K562 (cell line): ENCODE measurements at regions not wholly inside any gene's neighbourhood (a gene's known extent, or its start where the extent isn't known, plus 50 kb on each side); places are given as distances from the start of the nearest gene placed in this dataset.
"Not testable (repeated sequence)": the region's sequence is repeated elsewhere in the genome, so short reads cannot be mapped to it uniquely, and the experiment has no call there.

ENCODE experiments used
- ATAC-seq: fragments of 200-7000 bp; cut with Tn5 transposase; 3 replicates; pipeline ENCODE4 v1.9.1; 2020; ENCODE audit warnings: moderate library complexity
- BruUV-seq: library from RNA; stranded (reverse); fragments of 400-500 nt; replicated peaks from 2 replicates; lab custom pipeline; 2021; lab: Mats Ljungman, UMichigan
- CTCF ChIA-PET: fragments of 300-600 bp; formaldehyde crosslinking; extraction: SDS; loops from one replicate; lab custom pipeline; 2021; ENCODE audit warnings: low intra/inter-chr PET ratio; lab: Yijun Ruan, JAX
- POLR2A ChIA-PET: fragments of 300-600, 350-650 bp; sonication (Branson Sonifier 250); formaldehyde crosslinking; extraction: SDS; loops from one replicate; lab custom pipeline; 2021; ENCODE audit warnings: antibody characterized with exemption, inconsistent platforms; lab: Yijun Ruan, JAX
- DNase-seq, 4 experiments: peaks; one replicate each; pipeline versions ENCODE4 v3.0.0 to v3.0.0-alpha.2; 2011 to 2018; ENCODE audit warnings: low spot score in 3 of 4, mixed read lengths in 3 of 4; ENCODE audit errors: extremely low read depth in 1 of 4
- FAIRE-seq: peaks from 2 replicates; lab custom pipeline; 2011; peaks lifted over from hg19 to GRCh38; lab: Jason Lieb, UNC
- H2AFZ ChIP-seq: 2 replicates; pipeline ENCODE4 v1.6.0; 2011; ENCODE audit warnings: low read depth, low read length, control low read depth, inconsistent platforms
- H3K27ac ChIP-seq: fragments of 200-600 bp; 3 replicates; pipeline ENCODE4 v1.8.0; 2011; ENCODE audit warnings: low read depth, mild to moderate bottlenecking, control low read depth, inconsistent platforms, low read length, moderate library complexity, mixed read lengths; ENCODE audit errors: extremely low read depth
- H3K27me3 ChIP-seq, 2 experiments: fragments of 300-600 bp in 1 of 2; 2 replicates in 1 of 2; 3 replicates in 1 of 2; pipeline versions ENCODE4 v1.6.0 to v1.8.0; 2011; ENCODE audit warnings: inconsistent platforms in 2 of 2, low read length in 2 of 2, mild to moderate bottlenecking in 1 of 2, mixed read lengths in 1 of 2, moderate library complexity in 1 of 2; ENCODE audit not compliant: control insufficient read depth in 2 of 2, insufficient read depth in 2 of 2
- H3K36me3 ChIP-seq: fragments of 300-600 bp; 3 replicates; pipeline ENCODE4 v1.8.0; 2011; ENCODE audit warnings: mild to moderate bottlenecking, low read length, inconsistent platforms; ENCODE audit not compliant: control insufficient read depth, insufficient read depth
- H3K4me1 ChIP-seq, 2 experiments: fragments of 200-600 bp in 1 of 2; replicated peaks in 1 of 2; 2 replicates in 1 of 2; 3 replicates in 1 of 2; pipeline versions ENCODE4 v1.5.1 to v1.8.0; 2011; ENCODE audit warnings: inconsistent platforms in 2 of 2, low read length in 2 of 2, mild to moderate bottlenecking in 1 of 2, mixed read lengths in 1 of 2, moderate library complexity in 1 of 2; ENCODE audit not compliant: control insufficient read depth in 2 of 2, insufficient read depth in 2 of 2
- H3K4me2 ChIP-seq: 2 replicates; pipeline ENCODE4 v1.6.1; 2011; ENCODE audit warnings: low read length, control low read depth, inconsistent platforms, mixed read lengths; ENCODE audit not compliant: insufficient read depth
- H3K4me3 ChIP-seq: fragments of 200-600 bp; sonication (generic), shearing (Covaris generic); 2 replicates; pipeline ENCODE4 v1.5.1; 2016; ENCODE audit warnings: control low read depth, inconsistent platforms
- H3K79me2 ChIP-seq: fragments of 200-600 bp; 3 replicates; pipeline ENCODE4 v1.8.0; 2011; ENCODE audit warnings: low read length, inconsistent platforms; ENCODE audit not compliant: control insufficient read depth, insufficient read depth
- H3K9ac ChIP-seq, 2 experiments: 2 replicates each; pipeline versions ENCODE4 v1.6.0 to v1.6.1; 2011; ENCODE audit warnings: low read depth in 2 of 2, low read length in 2 of 2, control low read depth in 1 of 2, inconsistent platforms in 1 of 2, mild to moderate bottlenecking in 1 of 2, mixed read lengths in 1 of 2; ENCODE audit not compliant: insufficient read depth in 1 of 2
- H3K9me1 ChIP-seq: one replicate; pipeline ENCODE4 v1.6.0; 2011; ENCODE audit warnings: inconsistent platforms, mild to moderate bottlenecking, low read length, moderate library complexity; ENCODE audit not compliant: control insufficient read depth, insufficient read depth
- H3K9me3 ChIP-seq: replicated peaks from 2 replicates; pipeline ENCODE4 v1.5.1; 2011; ENCODE audit warnings: low read depth, low read length, inconsistent platforms; ENCODE audit not compliant: control insufficient read depth, insufficient read depth
- H4K20me1 ChIP-seq: replicated peaks from 2 replicates; pipeline ENCODE4 v1.6.1; 2011; ENCODE audit warnings: low read length, inconsistent platforms, mixed read lengths; ENCODE audit not compliant: control insufficient read depth, insufficient read depth
- WGBS: fragments of 100-300 bp; shearing (Covaris generic); methylation state at CpG from one replicate; pipeline ENCODE4 v1.1.6; 2016; ENCODE audit warnings: low coverage, mixed read lengths; ENCODE audit not compliant: insufficient coverage; ENCODE audit errors: missing lambda C conversion rate; 5-methylcytosine and 5-hydroxymethylcytosine counted together
- in situ Hi-C: fragments of 300-500 bp; cut with MboI; formaldehyde crosslinking; loops from 4 replicates; pipeline ENCODE4 v1.15.0; 2018; ENCODE audit warnings: inconsistent platforms, mixed read lengths
- intact Hi-C: fragments of 100-400 bp; cut with micrococcal nuclease; formaldehyde crosslinking; loops from 2 replicates; pipeline ENCODE4 v1.14.2; 2022

GRCh38 chr2:130266836-130267235, 68.6 kb upstream of the TUBA3E start:
- 0% methylated on average over 7 of the region's 7 CpGs for WGBS
- H3K79me2 ChIP-seq, ATAC-seq, H3K4me1 ChIP-seq, H3K9me3 ChIP-seq, H4K20me1 ChIP-seq, POLR2A ChIA-PET, FAIRE-seq, H3K9me1 ChIP-seq, H3K4me3 ChIP-seq, BruUV-seq, CTCF ChIA-PET, H3K27ac ChIP-seq, intact Hi-C loops, H3K36me3 ChIP-seq, DNase-seq, H3K4me2 ChIP-seq, H3K9ac ChIP-seq, H2AFZ ChIP-seq, in situ Hi-C loops: not testable (repeated sequence)
- peaks cover 15 to 30% of the 10 kb centered on the region in 2 experiments for H3K27me3 ChIP-seq

- WGBS = 0% methylated on average over 6 of the region's 12 CpGs
- H3K79me2 ChIP-seq, H3K36me3 ChIP-seq, H3K4me3 ChIP-seq, CTCF ChIA-PET, H3K9me3 ChIP-seq, H3K9me1 ChIP-seq, H3K4me1 ChIP-seq, POLR2A ChIA-PET, H3K9ac ChIP-seq, H3K27ac ChIP-seq, BruUV-seq, in situ Hi-C loops, H2AFZ ChIP-seq, DNase-seq, FAIRE-seq, H4K20me1 ChIP-seq, ATAC-seq, H3K4me2 ChIP-seq, intact Hi-C loops: not testable (repeated sequence)
- H3K27me3 ChIP-seq = peaks cover 19 to 38% of the 10 kb centered on the region in 2 experiments
Observed at GRCh38 chr2:130265570-130266247, 67.5 kb upstream of the TUBA3E start.

- intact Hi-C loops, H2AFZ ChIP-seq, H3K9me3 ChIP-seq, H3K79me2 ChIP-seq, DNase-seq, ATAC-seq, BruUV-seq, in situ Hi-C loops, H3K4me2 ChIP-seq, H3K4me3 ChIP-seq, H3K36me3 ChIP-seq, POLR2A ChIA-PET, CTCF ChIA-PET, H3K9me1 ChIP-seq, H3K9ac ChIP-seq, H3K27ac ChIP-seq, FAIRE-seq, H3K4me1 ChIP-seq, H4K20me1 ChIP-seq: not testable (repeated sequence)
- peaks cover 19 to 46% of the 10 kb centered on the region in 2 experiments for H3K27me3 ChIP-seq
- 0% methylated on average over 8 of the region's 9 CpGs for WGBS
Observed at GRCh38 chr2:130264901-130265320, 66.7 kb upstream of the TUBA3E start.
